Suprapubic skin (tissue), 4 donors: ENCODE measurements at regions not wholly inside any gene's neighbourhood (a gene's known extent, or its start where the extent isn't known, plus 50 kb on each side); places are given as distances from the start of the nearest gene placed in this dataset.

Experiments
- DNase-seq, 2 donors: peaks; one replicate each; pipeline ENCODE4 v3.0.0-alpha.2; 2019; ENCODE audit warnings: low spot score in 2 of 2
- H3K27ac ChIP-seq: fragments of 200-600 bp; sonication (generic); one replicate; pipeline ENCODE4 v1.5.1; 2019
- H3K27me3 ChIP-seq: fragments of 200-600 bp; sonication (generic); one replicate; pipeline ENCODE4 v1.5.1; 2019
- H3K36me3 ChIP-seq: fragments of 200-600 bp; sonication (generic); one replicate; pipeline ENCODE4 v1.5.1; 2019
- H3K4me1 ChIP-seq: fragments of 200-600 bp; sonication (generic); one replicate; pipeline ENCODE4 v1.5.1; 2019
- H3K4me3 ChIP-seq: fragments of 200-600 bp; sonication (generic); one replicate; pipeline ENCODE4 v1.5.1; 2019; ENCODE audit warnings: mild to moderate bottlenecking
- H3K9me3 ChIP-seq: fragments of 200-600 bp; sonication (generic); one replicate; pipeline ENCODE4 v1.5.1; 2019
- EP300 ChIP-seq: sonication (generic); formaldehyde crosslinking; IDR thresholded peaks from one replicate; pipeline ENCODE4 v1.6.1; 2017; ENCODE audit warnings: antibody characterized with exemption
- POLR2A ChIP-seq, 2 donors: fragments of 450-650 bp; IDR thresholded peaks; one replicate each; pipeline ENCODE4 v1.6.1; 2017; ENCODE audit warnings: antibody characterized with exemption in 2 of 2, mild to moderate bottlenecking in 2 of 2, moderate library complexity in 2 of 2
- POLR2AphosphoS5 ChIP-seq, 3 donors: sonication (generic); formaldehyde crosslinking; IDR thresholded peaks; one replicate each; pipeline ENCODE4 v1.6.1; 2017; ENCODE audit warnings: antibody characterized with exemption in 3 of 3
- WGBS: methylation state at CpG from one replicate; pipeline ENCODE4 v1.1.5; 2018; 5-methylcytosine and 5-hydroxymethylcytosine counted together
- TF ChIP-seq, protein P1 (sequence below), 2 donors: fragments of 200-600 bp in 1 of 2; fragments of 450-650 bp in 1 of 2; sonication (generic) in 1 of 2; IDR thresholded peaks; one replicate each; pipeline ENCODE4 v1.5.1; 2016 to 2019; ENCODE audit warnings: antibody characterized with exemption in 2 of 2, mild to moderate bottlenecking in 1 of 2, moderate library complexity in 1 of 2

DNA sequence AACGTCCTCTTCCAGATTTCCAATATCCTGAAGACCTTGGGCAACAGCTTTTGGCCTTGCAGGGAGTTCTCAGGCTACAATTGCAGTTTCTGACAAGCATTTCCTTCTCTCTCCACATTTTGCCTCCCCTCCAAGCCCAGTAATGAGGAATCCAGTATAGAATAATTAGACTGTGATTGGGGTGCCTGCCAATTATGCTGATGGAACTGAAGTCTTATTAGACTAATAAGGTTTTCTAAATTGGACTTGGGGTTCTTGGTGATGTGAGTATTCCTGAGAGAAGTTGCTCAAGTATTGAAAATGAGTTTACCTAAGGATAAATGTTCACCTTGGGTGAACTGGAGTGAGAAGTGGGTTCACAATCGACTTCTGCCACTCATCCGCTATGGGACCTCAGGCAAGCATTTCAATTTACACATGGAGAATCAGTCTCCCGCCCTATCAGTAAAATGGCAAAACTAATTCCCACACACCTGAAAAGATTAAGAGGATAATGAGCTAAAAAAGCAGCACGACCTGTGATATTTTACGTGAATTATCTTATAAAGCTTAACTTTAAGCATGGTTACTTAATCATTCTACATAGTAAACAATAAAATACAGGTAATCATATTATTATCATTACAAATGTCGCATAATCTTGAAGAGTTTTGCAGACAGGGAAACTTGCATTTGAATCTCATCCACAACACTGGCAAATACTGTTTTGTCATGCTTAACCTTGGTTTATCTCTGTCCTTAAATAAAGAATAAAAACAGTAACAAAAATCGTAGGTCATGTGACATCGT lies 628.0 kb downstream of the TMEM114 start:
- Histone ChIP-seq H3K4me3 (no peak overlapping the region), H3K27me3 (peaks cover 3% of the 10 kb centered on the region), H3K36me3 (no peaks in the 10 kb centered on the region), H3K4me1 (no peaks in the 10 kb centered on the region), H3K27ac (no peak overlapping the region), H3K9me3 (no peaks in the 10 kb centered on the region)
- no peak for TF ChIP-seq POLR2AphosphoS5 (IDR thresholded peaks at IDR 0.05)
- TF ChIP-seq, protein P1, sequence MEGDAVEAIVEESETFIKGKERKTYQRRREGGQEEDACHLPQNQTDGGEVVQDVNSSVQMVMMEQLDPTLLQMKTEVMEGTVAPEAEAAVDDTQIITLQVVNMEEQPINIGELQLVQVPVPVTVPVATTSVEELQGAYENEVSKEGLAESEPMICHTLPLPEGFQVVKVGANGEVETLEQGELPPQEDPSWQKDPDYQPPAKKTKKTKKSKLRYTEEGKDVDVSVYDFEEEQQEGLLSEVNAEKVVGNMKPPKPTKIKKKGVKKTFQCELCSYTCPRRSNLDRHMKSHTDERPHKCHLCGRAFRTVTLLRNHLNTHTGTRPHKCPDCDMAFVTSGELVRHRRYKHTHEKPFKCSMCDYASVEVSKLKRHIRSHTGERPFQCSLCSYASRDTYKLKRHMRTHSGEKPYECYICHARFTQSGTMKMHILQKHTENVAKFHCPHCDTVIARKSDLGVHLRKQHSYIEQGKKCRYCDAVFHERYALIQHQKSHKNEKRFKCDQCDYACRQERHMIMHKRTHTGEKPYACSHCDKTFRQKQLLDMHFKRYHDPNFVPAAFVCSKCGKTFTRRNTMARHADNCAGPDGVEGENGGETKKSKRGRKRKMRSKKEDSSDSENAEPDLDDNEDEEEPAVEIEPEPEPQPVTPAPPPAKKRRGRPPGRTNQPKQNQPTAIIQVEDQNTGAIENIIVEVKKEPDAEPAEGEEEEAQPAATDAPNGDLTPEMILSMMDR (IDR thresholded peaks at IDR 0.05), result no peak
- TF ChIP-seq EP300, result no peak
- no peak for TF ChIP-seq POLR2A (IDR thresholded peaks at IDR 0.05)
- WGBS, result 85% methylated on average over 9 of the region's 9 CpGs
- no peak for DNase-seq

DNA sequence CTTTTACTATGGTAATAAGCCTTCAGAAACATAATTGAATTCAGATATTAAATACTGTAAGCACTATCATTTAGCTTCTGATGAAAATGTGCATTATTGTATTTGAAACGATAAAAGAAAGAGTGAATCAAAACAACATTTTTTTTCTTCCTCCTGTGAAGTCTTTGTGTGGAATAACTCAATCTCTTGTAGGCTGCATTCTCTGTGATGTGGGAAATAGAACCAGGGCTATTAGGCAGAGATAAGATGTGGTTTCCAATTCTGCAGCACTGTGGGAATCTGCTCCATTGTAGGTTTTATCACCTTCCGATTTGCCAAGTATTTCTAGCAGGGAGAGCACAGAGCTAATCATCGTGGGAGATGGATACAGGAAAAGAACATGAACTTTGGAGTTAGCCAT lies 624.5 kb downstream of the RBFOX1 start:
- Histone ChIP-seq H3K36me3 (no peaks in the 10 kb centered on the region), H3K27me3 (peaks cover 3% of the 10 kb centered on the region), H3K4me1 (no peaks in the 10 kb centered on the region), H3K4me3 (no peak overlapping the region), H3K27ac (no peak overlapping the region), H3K9me3 (no peaks in the 10 kb centered on the region)
- no peak for DNase-seq
- WGBS, result 70% methylated on average over 3 of the region's 3 CpGs
- TF ChIP-seq EP300 (no peak), POLR2AphosphoS5 (IDR thresholded peaks at IDR 0.05) (no peak), POLR2A (IDR thresholded peaks at IDR 0.05) (no peak)
- TF ChIP-seq, protein P1 (IDR thresholded peaks at IDR 0.05), result no peak

DNA sequence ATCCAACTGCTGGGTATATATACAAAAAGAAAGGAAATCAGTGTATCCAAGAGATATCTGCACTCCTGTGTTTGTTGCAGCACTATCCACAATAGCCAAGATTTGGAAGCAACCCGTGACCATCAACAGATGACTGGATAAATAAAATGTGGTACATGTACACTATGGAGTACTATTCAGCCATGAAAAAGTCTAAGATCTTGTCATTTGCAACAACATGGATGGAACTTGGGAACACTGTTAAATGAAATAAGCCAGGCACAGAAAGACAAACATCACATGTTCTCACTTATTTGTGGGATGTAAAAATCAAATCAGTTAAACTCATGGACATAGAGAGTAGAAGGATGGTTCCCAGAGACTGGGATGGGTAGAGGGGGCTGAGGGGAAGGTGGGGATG lies 620.7 kb downstream of the RBFOX1 start:
- Histone ChIP-seq H3K4me1 (no peaks in the 10 kb centered on the region), H3K4me3 (no peak overlapping the region), H3K27me3 (no peaks in the 10 kb centered on the region), H3K9me3 (no peaks in the 10 kb centered on the region), H3K27ac (no peak overlapping the region), H3K36me3 (no peaks in the 10 kb centered on the region)
- 83% methylated on average over 1 of the region's 1 CpG for WGBS
- no peak for DNase-seq
- no peak for TF ChIP-seq EP300
- no peak for TF ChIP-seq POLR2A (IDR thresholded peaks at IDR 0.05)
- TF ChIP-seq, protein P1 (IDR thresholded peaks at IDR 0.05), result no peak
- no peak for TF ChIP-seq POLR2AphosphoS5 (IDR thresholded peaks at IDR 0.05)

DNA sequence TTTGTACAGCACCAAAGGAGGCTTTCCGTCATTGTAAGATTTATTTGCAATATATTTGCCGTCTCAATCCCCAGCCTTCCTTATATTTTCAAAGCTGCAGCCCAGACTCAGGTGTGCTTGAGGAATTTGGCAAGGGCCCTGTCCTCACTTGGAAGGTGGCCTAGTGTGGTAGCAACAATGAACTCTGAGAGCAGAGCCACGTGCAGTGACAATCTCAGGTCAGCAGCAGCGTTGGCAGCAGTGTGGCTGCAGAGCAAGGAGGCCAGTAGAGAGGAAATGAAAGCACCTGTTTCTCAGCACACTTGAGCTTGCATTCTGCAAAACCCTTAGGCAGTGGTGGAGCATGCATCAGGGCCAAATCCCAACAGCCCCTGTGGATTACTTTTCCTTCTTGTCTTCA lies 613.5 kb downstream of the RBFOX1 start:
- H3K4me3 ChIP-seq, result no peak overlapping the region
- DNase-seq, result no peak
- TF ChIP-seq, protein P1 (IDR thresholded peaks at IDR 0.05), result no peak
- TF ChIP-seq POLR2AphosphoS5 (IDR thresholded peaks at IDR 0.05) (no peak), EP300 (no peak), POLR2A (IDR thresholded peaks at IDR 0.05) (no peak)
- no peaks in the 10 kb centered on the region for H3K9me3 ChIP-seq
- no peaks in the 10 kb centered on the region for H3K36me3 ChIP-seq
- no peaks in the 10 kb centered on the region for H3K27me3 ChIP-seq
- no peak overlapping the region for H3K27ac ChIP-seq
- 55% methylated on average over 2 of the region's 4 CpGs for WGBS
- no peaks in the 10 kb centered on the region for H3K4me1 ChIP-seq

DNA sequence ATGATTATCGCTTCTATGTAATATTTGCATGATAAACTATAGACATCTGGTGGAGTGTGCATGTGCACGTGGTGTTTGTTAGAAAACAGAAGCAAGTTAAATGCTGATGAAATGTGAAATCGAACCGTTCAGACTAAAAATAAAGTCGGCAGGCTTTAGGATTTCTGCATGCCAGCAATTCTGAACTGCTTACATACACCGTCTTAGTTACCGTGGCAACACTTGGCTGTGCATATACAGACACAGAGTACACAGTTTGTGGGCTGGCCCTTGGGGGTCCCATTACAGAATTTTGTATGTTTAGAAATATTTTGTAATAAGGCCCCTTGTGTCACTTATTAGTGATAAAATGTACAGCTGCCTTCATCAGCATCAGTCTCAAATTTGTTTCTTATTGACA lies 605.5 kb downstream of the RBFOX1 start:
- Histone ChIP-seq H3K27ac (no peak overlapping the region), H3K4me3 (no peak overlapping the region), H3K27me3 (no peaks in the 10 kb centered on the region), H3K4me1 (no peaks in the 10 kb centered on the region), H3K9me3 (no peaks in the 10 kb centered on the region), H3K36me3 (no peaks in the 10 kb centered on the region)
- no peak for TF ChIP-seq EP300
- WGBS, result 46% methylated on average over 7 of the region's 7 CpGs
- no peak for DNase-seq

DNA sequence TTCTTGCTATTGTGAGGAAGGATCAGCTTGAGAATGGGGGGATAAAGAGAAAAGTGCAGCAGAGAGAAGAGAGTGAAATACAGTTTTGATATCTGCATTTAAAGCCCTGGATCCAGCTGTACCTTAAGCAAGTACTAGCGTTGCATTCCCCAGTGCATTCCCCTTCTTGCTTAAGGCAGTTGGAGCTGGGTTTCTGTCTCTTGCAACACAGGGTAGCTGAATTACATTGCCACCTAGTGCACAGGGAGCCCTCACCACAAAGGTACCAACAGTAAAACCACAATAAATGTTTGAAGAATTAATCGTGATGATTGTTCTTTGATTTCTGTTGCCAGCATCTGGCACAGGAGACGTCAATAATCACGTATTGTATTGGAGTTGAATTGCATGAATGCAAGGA lies 588.7 kb downstream of the RBFOX1 start:
- Histone ChIP-seq H3K36me3 (no peaks in the 10 kb centered on the region), H3K4me1 (no peaks in the 10 kb centered on the region), H3K27ac (no peak overlapping the region), H3K9me3 (no peaks in the 10 kb centered on the region), H3K4me3 (no peak overlapping the region), H3K27me3 (no peaks in the 10 kb centered on the region)
- no peak for DNase-seq
- no peak for TF ChIP-seq EP300
- TF ChIP-seq, protein P1 (IDR thresholded peaks at IDR 0.05), result no peak
- TF ChIP-seq POLR2AphosphoS5 (IDR thresholded peaks at IDR 0.05), result no peak
- no peak for TF ChIP-seq POLR2A (IDR thresholded peaks at IDR 0.05)
- 26% methylated on average over 4 of the region's 4 CpGs for whole genome bisulfite sequencing
